ENCODE measurements at regions not wholly inside any gene's neighbourhood (a gene's known extent, or its start where the extent isn't known, plus 50 kb on each side); places are given as distances from the start of the nearest gene placed in this dataset.

- DNase-seq (ENCODE audit: low spot score): no peak
- intact Hi-C loops (cut with DNase I): loop anchor here (10.0 kb wide), 1 partner anchor 97 kb away; the partner anchor contains the start of gene KLHL13
These were observed 95.5 kb upstream of the KLHL13 start for GRCh38 chrX:118211891-118212816.

DNA sequence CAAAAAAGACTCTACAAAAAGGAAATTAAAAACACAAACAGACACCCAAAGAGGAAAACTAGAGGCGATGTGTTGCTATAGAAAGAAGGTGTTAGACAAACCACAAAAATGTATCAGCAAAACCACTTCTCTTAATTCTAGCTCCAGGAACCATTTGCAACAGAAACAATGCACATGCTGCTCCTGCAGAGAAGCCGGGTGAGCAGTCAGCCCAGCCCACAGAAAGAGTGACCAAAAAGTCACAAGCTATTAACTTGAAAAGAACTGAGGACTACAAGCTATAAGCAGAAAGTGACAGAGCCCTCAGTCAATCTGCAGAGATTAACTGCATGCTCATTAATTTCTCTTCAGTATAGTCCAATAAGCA is 96.2 kb upstream of the KLHL13 start:
- no peak for DNase-seq (ENCODE audit: low spot score)
- intact Hi-C loops (cut with DNase I): loop anchor here (10.0 kb wide), 1 partner anchor 98 kb away; the partner anchor contains the start of gene KLHL13

- intact Hi-C loops (cut with DNase I): loop anchor here (10.0 kb wide), 1 partner anchor 101 kb away; the partner anchor contains the start of gene KLHL13
- DNase-seq (ENCODE audit: low spot score): no peak
These were observed 98.7 kb upstream of the KLHL13 start for GRCh38 chrX:118215346-118215745.

GRCh38 chrX:118216087-118216486 is 99.5 kb upstream of the KLHL13 start:
- intact Hi-C loops (cut with DNase I): loop anchor here (10.0 kb wide), 1 partner anchor 101 kb away; the partner anchor contains the start of gene KLHL13
- no peak for DNase-seq (ENCODE audit: low spot score)

DNA sequence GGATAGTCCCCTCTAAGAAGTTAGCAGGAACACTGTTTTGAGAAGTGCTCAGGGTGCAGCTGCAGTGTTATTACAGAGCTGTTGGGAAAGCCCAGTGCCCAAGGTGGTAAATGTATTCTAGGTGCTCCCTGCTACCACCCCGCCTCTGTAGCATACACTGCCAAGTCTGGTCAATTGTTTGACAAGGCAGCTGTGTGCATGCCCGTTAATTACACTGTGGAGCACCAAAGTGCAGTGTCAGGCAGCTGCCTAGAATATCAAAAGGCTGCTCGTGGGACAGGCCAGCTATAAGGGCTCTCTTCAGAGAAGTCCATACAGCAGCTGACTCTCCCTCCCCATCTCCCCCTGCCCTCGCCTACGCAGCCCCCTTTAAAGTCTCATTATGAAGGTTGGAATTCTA is 99.9 kb upstream of the KLHL13 start:
- no peak for DNase-seq (ENCODE audit: low spot score)
- intact Hi-C loops (cut with DNase I): loop anchor here (10.0 kb wide), 1 partner anchor 102 kb away; the partner anchor contains the start of gene KLHL13

- DNase-seq (ENCODE audit: low spot score): no peak
- intact Hi-C loops (cut with DNase I): loop anchor here (10.0 kb wide), 1 partner anchor 103 kb away; the partner anchor contains the start of gene KLHL13
These were observed 101.5 kb upstream of the KLHL13 start for GRCh38 chrX:118218079-118218478.

DNA sequence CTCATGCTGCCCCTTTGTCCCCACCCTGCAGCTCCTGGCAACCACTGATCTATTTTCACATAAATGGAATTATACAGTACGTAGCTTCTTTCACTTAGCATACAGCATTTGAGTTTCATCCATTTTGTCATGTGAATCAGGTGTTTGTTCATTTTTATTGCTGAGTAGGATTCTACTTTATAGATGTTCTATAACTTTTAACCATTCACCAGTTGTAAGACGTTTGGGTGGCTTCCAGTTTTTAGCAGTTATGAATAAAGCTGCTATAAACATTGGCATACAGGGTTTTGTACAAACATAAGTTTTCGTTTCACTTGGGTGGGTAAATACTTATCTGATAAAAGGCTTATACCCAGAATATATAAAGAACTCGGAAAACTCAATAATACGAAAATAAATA is 102.3 kb upstream of the KLHL13 start:
- intact Hi-C loops (cut with DNase I): loop anchor here (10.0 kb wide), 1 partner anchor 104 kb away; the partner anchor contains the start of gene KLHL13
- no peak for DNase-seq (ENCODE audit: low spot score)

- no peak for DNase-seq (ENCODE audit: low spot score)
- intact Hi-C loops (cut with DNase I): loop anchor here (10.0 kb wide), 2 partner anchors 105 to 225 kb away; partner anchors contain the start of gene KLHL13
These were observed 103.3 kb upstream of the KLHL13 start for GRCh38 chrX:118219866-118220265.

DNA sequence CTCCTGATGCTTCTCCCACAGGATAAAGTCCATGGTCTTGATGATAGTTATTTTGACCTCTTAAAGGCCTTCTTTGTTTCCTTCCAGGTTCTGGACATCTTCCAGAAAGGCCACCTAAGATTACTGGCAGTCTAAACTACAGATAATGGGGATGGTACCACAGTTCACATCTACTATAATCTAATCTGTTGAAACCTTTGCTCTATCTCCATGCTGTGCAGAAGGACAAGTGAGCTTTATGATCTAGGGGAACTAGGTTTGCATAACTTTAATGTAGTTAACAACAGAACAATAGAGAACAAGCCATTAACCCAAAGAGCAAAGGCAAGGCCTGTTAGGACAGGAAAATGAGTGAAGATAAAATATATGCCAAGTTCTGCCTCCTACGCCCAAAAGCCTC is 103.9 kb upstream of the KLHL13 start:
- intact Hi-C loops (cut with DNase I): loop anchor here (10.0 kb wide), 1 partner anchor 226 kb away; no protein-coding TSS in a partner anchor
- no peak for DNase-seq (ENCODE audit: low spot score)

GRCh38 chrX:118221270-118221669 is 104.7 kb upstream of the KLHL13 start:
- intact Hi-C loops (cut with DNase I): loop anchor here (10.0 kb wide), 1 partner anchor 226 kb away; no protein-coding TSS in a partner anchor

GRCh38 chrX:118221733-118222132 is 105.1 kb upstream of the KLHL13 start:
- DNase-seq (ENCODE audit: low spot score): no peak
- intact Hi-C loops (cut with DNase I): loop anchor here (10.0 kb wide), 1 partner anchor 227 kb away; no protein-coding TSS in a partner anchor

More at GRCh38 chrX:118221270-118221669, 104.7 kb upstream of the KLHL13 start:
- no peak for DNase-seq (ENCODE audit: low spot score)

DNA sequence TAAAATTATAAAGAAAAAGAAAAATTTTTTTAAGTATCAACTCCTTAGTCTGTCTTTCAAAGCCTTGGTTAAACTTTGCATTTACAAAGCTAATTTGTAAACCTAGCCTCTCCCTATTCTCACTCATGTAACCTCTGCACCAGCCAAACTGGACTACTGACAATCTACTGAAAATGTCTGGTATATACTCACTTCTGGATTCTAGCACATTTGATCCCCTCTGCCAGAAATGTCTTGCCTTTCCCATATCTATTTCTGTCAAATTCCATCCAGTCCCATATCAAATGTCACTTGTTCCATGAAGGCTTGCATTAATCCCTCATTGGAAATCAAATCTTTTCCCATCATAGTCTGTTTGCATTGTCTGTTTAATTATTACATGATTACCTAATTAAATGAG is 105.8 kb upstream of the KLHL13 start:
- DNase-seq (ENCODE audit: low spot score): no peak
- intact Hi-C loops (cut with DNase I): loop anchor here (10.0 kb wide), 1 partner anchor 228 kb away; no protein-coding TSS in a partner anchor

- intact Hi-C loops (cut with DNase I): loop anchor here (10.0 kb wide), 1 partner anchor 231 kb away; no protein-coding TSS in a partner anchor
- no peak for DNase-seq (ENCODE audit: low spot score)
These were observed 109.3 kb upstream of the KLHL13 start for GRCh38 chrX:118225711-118226428.

GRCh38 chrX:118228041-118228440 is 111.4 kb upstream of the KLHL13 start:
- DNase-seq (ENCODE audit: low spot score): no peak
- intact Hi-C loops (cut with DNase I): loop anchor here (10.0 kb wide), 1 partner anchor 233 kb away; no protein-coding TSS in a partner anchor

DNA sequence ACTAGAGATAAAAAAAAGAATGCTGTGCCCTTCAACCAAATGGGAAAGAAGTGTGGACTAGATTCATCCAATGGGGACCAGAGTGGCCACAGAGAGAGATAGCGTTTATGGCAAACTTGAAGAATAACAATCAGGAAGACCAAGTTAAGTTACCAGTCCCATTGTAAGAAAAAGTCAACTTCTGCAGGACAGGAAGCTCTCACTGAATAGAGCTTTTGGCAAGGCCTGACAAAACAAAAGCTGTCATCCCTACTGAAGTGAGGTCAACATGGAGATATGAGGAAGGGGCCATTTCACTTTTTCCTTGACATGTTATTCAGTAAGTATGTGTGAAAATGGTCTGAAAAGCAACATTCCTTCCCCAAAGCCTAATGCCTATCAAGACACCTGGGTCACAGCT is 111.8 kb upstream of the KLHL13 start:
- intact Hi-C loops (cut with DNase I): loop anchor here (10.0 kb wide), 1 partner anchor 234 kb away; no protein-coding TSS in a partner anchor
- no peak for DNase-seq (ENCODE audit: low spot score)

GRCh38 chrX:118231464-118231863 is 114.4 kb upstream of the WDR44 start:
- intact Hi-C loops (cut with DNase I): no loop called here
- no peak for DNase-seq (ENCODE audit: low spot score)

- intact Hi-C loops (cut with DNase I): no loop called here
- no peak for DNase-seq (ENCODE audit: low spot score)
These were observed 106.6 kb upstream of the WDR44 start for GRCh38 chrX:118239178-118239870.

GRCh38 chrX:118239913-118240698 is 105.8 kb upstream of the WDR44 start:
- intact Hi-C loops (cut with DNase I): no loop called here
- DNase-seq (ENCODE audit: low spot score): no peak
